H9 (cell line): ENCODE measurements at regions not wholly inside any gene's neighbourhood (a gene's known extent, or its start where the extent isn't known, plus 50 kb on each side); places are given as distances from the start of the nearest gene placed in this dataset.
A peak's percentile ranks its signal among the peaks of the same experiment; 100 is the strongest.

Experiments
- DNase-seq: peaks from one replicate; pipeline ENCODE4 v3.0.0-alpha.2; 2017
- H2AFZ ChIP-seq: one replicate; pipeline ENCODE4 v1.6.1; 2013; ENCODE audit warnings: mild to moderate bottlenecking, low read length, control low read depth, moderate library complexity
- H2AK5ac ChIP-seq: 2 replicates; pipeline ENCODE4 v1.6.1; 2013; ENCODE audit warnings: low read length, control low read depth, mixed read lengths; ENCODE audit not compliant: insufficient read length
- H2BK120ac ChIP-seq: one replicate; pipeline ENCODE4 v1.6.1; 2013; ENCODE audit warnings: low read depth, mild to moderate bottlenecking, low read length, control low read depth, inconsistent platforms; ENCODE audit not compliant: poor library complexity, severe bottlenecking
- H2BK12ac ChIP-seq: 2 replicates; pipeline ENCODE4 v1.6.1; 2013; ENCODE audit warnings: low read length, control low read depth, mixed read lengths, low read depth; ENCODE audit not compliant: insufficient read length
- H2BK15ac ChIP-seq: 2 replicates; pipeline ENCODE4 v1.6.1; 2013; ENCODE audit warnings: low read depth, low read length, control low read depth
- H2BK20ac ChIP-seq: one replicate; pipeline ENCODE4 v1.6.1; 2013; ENCODE audit warnings: low read depth, mild to moderate bottlenecking, low read length, control low read depth, inconsistent platforms; ENCODE audit not compliant: poor library complexity, severe bottlenecking
- H2BK5ac ChIP-seq: 2 replicates; pipeline ENCODE4 v1.6.1; 2013; ENCODE audit warnings: low read length, control low read depth, mixed read lengths; ENCODE audit not compliant: insufficient read length
- H3K14ac ChIP-seq: 2 replicates; pipeline ENCODE4 v1.6.1; 2013; ENCODE audit warnings: low read length, control low read depth; ENCODE audit not compliant: insufficient read depth
- H3K18ac ChIP-seq: 2 replicates; pipeline ENCODE4 v1.6.1; 2013; ENCODE audit warnings: low read depth, mild to moderate bottlenecking, mixed read lengths, low read length, control low read depth; ENCODE audit not compliant: insufficient read length
- H3K23ac ChIP-seq: 2 replicates; pipeline ENCODE4 v1.6.1; 2013; ENCODE audit warnings: low read length, control low read depth, mixed read lengths, low read depth; ENCODE audit not compliant: insufficient read length
- H3K23me2 ChIP-seq: 2 replicates; pipeline ENCODE4 v1.6.1; 2013; ENCODE audit warnings: low read depth, mild to moderate bottlenecking, mixed read lengths, low read length, control low read depth; ENCODE audit not compliant: insufficient read length, poor library complexity, severe bottlenecking
- H3K27ac ChIP-seq: 2 replicates; pipeline ENCODE4 v1.5.1; 2013; ENCODE audit warnings: low read length, control low read depth, mixed read lengths, low read depth; ENCODE audit not compliant: insufficient read length
- H3K27me3 ChIP-seq: 2 replicates; pipeline ENCODE4 v1.6.1; 2013; ENCODE audit warnings: low read length, control low read depth, inconsistent platforms; ENCODE audit not compliant: insufficient read depth
- H3K4ac ChIP-seq: 2 replicates; pipeline ENCODE4 v1.6.1; 2013; ENCODE audit warnings: low read depth, mild to moderate bottlenecking, control low read depth, inconsistent platforms, low read length, moderate library complexity
- H3K4me1 ChIP-seq: 2 replicates; pipeline ENCODE4 v1.6.1; 2013; ENCODE audit warnings: low read length, control low read depth, inconsistent platforms; ENCODE audit not compliant: insufficient read depth
- H3K4me2 ChIP-seq: 2 replicates; pipeline ENCODE4 v1.6.1; 2013; ENCODE audit warnings: low read length, control low read depth, mixed read lengths; ENCODE audit not compliant: insufficient read length, insufficient read depth
- H3K56ac ChIP-seq: 2 replicates; pipeline ENCODE4 v1.6.1; 2013; ENCODE audit warnings: low read depth, mild to moderate bottlenecking, mixed read lengths, low read length, control low read depth; ENCODE audit not compliant: insufficient read length
- H3K79me1 ChIP-seq: 2 replicates; pipeline ENCODE4 v1.6.1; 2013; ENCODE audit warnings: low read depth, mild to moderate bottlenecking, moderate library complexity, low read length, control low read depth, inconsistent platforms; ENCODE audit not compliant: insufficient read depth, poor library complexity, severe bottlenecking
- H3K79me2 ChIP-seq: 2 replicates; pipeline ENCODE4 v1.6.1; 2013; ENCODE audit warnings: low read length, control low read depth, inconsistent platforms; ENCODE audit not compliant: insufficient read depth
- H3K9ac ChIP-seq: 2 replicates; pipeline ENCODE4 v1.6.1; 2013; ENCODE audit warnings: low read length, control low read depth, mixed read lengths; ENCODE audit not compliant: insufficient read length; ENCODE audit errors: extremely low read depth
- H3K9me3 ChIP-seq: one replicate; pipeline ENCODE4 v1.6.1; 2013; ENCODE audit warnings: low read depth, low read length, inconsistent platforms; ENCODE audit not compliant: control insufficient read depth
- H3T11ph ChIP-seq: one replicate; pipeline ENCODE4 v1.6.1; 2013; ENCODE audit warnings: mild to moderate bottlenecking, low read length, control low read depth, inconsistent platforms
- H4K20me1 ChIP-seq: one replicate; pipeline ENCODE4 v1.6.1; 2013; ENCODE audit not compliant: control insufficient read depth, insufficient read length, insufficient read depth
- H4K5ac ChIP-seq: 2 replicates; pipeline ENCODE4 v1.6.1; 2013; ENCODE audit warnings: low read depth, mild to moderate bottlenecking, mixed read lengths, low read length, control low read depth; ENCODE audit not compliant: insufficient read length
- H4K8ac ChIP-seq: replicated peaks from 2 replicates; pipeline ENCODE4 v1.6.1; 2013; ENCODE audit warnings: low read length, control low read depth, mixed read lengths, low read depth; ENCODE audit not compliant: insufficient read length
- H4K91ac ChIP-seq: 2 replicates; pipeline ENCODE4 v1.6.1; 2013; ENCODE audit warnings: low read depth, mild to moderate bottlenecking, moderate library complexity, mixed read lengths, low read length, control low read depth; ENCODE audit not compliant: insufficient read length
- H3K27ac Mint-ChIP-seq, 3 experiments: 2 replicates in 2 of 3; 3 replicates in 1 of 3; pipeline ENCODE4 v1.8.0; 2020 to 2021; ENCODE audit warnings: mixed read lengths in 3 of 3, mild to moderate bottlenecking in 1 of 3, moderate library complexity in 1 of 3
- H3K27me3 Mint-ChIP-seq: 2 replicates; pipeline ENCODE4 v1.8.0; 2021; ENCODE audit warnings: low read depth, mild to moderate bottlenecking, moderate library complexity, mixed read lengths
- H3K36me3 Mint-ChIP-seq, 3 experiments: 2 replicates in 2 of 3; 3 replicates in 1 of 3; pipeline ENCODE4 v1.8.0; 2020 to 2021; ENCODE audit warnings: low read depth in 3 of 3, mixed read lengths in 3 of 3; ENCODE audit not compliant: insufficient read depth in 1 of 3
- H3K4me1 Mint-ChIP-seq, 2 experiments: 2 replicates each; pipeline ENCODE4 v1.8.0; 2020; ENCODE audit warnings: mixed read lengths in 2 of 2
- H3K4me3 Mint-ChIP-seq, 2 experiments: 2 replicates in 1 of 2; 3 replicates in 1 of 2; pipeline ENCODE4 v1.8.0; 2020 to 2021; ENCODE audit warnings: mild to moderate bottlenecking in 2 of 2, mixed read lengths in 2 of 2, moderate library complexity in 1 of 2
- H3K9me3 Mint-ChIP-seq, 2 experiments: 2 replicates in 1 of 2; 3 replicates in 1 of 2; pipeline ENCODE4 v1.8.0; 2020; ENCODE audit warnings: mild to moderate bottlenecking in 2 of 2, mixed read lengths in 2 of 2, moderate library complexity in 1 of 2
- CTCF ChIP-seq: fragments of 200-600 bp; sonication (generic); conservative IDR thresholded peaks from 3 replicates; pipeline ENCODE4 v1.8.0; 2021; ENCODE audit warnings: antibody characterized with exemption, mild to moderate bottlenecking
- WGBS: extraction: QIAGEN DNeasy Blood & Tissue Kit; methylation state at CpG from one replicate; pipeline ENCODE4 v1.1.7; 2013; ENCODE audit warnings: missing lambda C conversion rate, low lambda C conversion rate, mixed read lengths; ENCODE audit not compliant: insufficient read length; ENCODE audit errors: extremely low coverage; 5-methylcytosine and 5-hydroxymethylcytosine counted together

GRCh38 chr16:51971184-51971583, 575.8 kb downstream of the TOX3 start:
- no peak overlapping the region for H3K18ac ChIP-seq
- Mint-ChIP-seq H3K4me1 (peaks cover 22 to 24% of the 10 kb centered on the region in 2 experiments), H3K27ac (no peak overlapping the region), H3K9me3 (no peaks in the 10 kb centered on the region), H3K4me3 (no peak overlapping the region), H3K36me3 (no peaks in the 10 kb centered on the region), H3K27me3 (no peaks in the 10 kb centered on the region)
- peak; percentile 44 for DNase-seq
- H3K14ac ChIP-seq, result no peak overlapping the region
- no peak overlapping the region for H2AK5ac ChIP-seq
- no peak overlapping the region for H3K27ac ChIP-seq
- H4K91ac ChIP-seq, result no peak overlapping the region
- no peaks in the 10 kb centered on the region for H3K27me3 ChIP-seq
- no peak overlapping the region for H3T11ph ChIP-seq
- H2BK5ac ChIP-seq, result no peak overlapping the region
- H3K9ac ChIP-seq, result no peak overlapping the region
- H3K79me1 ChIP-seq, result no peaks in the 10 kb centered on the region
- no peaks in the 10 kb centered on the region for H3K23me2 ChIP-seq
- H3K4ac ChIP-seq, result no peak overlapping the region
- no peak overlapping the region for H4K8ac ChIP-seq
- H2BK15ac ChIP-seq, result no peak overlapping the region
- no peaks in the 10 kb centered on the region for H4K20me1 ChIP-seq
- no peak overlapping the region for H3K56ac ChIP-seq
- TF ChIP-seq CTCF, result peak; percentile 79
- no peak overlapping the region for H3K23ac ChIP-seq
- H3K4me2 ChIP-seq, result no peak overlapping the region
- H2AFZ ChIP-seq, result no peak overlapping the region
- no CpG with 5 or more reads among the region's 4 CpGs for WGBS
- no peak overlapping the region for H2BK120ac ChIP-seq
- no peak overlapping the region for H4K5ac ChIP-seq
- H2BK12ac ChIP-seq, result no peak overlapping the region
- no peaks in the 10 kb centered on the region for H3K9me3 ChIP-seq
- H3K79me2 ChIP-seq, result no peaks in the 10 kb centered on the region
- peaks cover 2% of the 10 kb centered on the region; the same call in 1 of the 2 replicates for H3K4me1 ChIP-seq
- no peak overlapping the region for H2BK20ac ChIP-seq
